ENCODE measurements at regions not wholly inside any gene's neighbourhood (a gene's known extent, or its start where the extent isn't known, plus 50 kb on each side); places are given as distances from the start of the nearest gene placed in this dataset.

DNA sequence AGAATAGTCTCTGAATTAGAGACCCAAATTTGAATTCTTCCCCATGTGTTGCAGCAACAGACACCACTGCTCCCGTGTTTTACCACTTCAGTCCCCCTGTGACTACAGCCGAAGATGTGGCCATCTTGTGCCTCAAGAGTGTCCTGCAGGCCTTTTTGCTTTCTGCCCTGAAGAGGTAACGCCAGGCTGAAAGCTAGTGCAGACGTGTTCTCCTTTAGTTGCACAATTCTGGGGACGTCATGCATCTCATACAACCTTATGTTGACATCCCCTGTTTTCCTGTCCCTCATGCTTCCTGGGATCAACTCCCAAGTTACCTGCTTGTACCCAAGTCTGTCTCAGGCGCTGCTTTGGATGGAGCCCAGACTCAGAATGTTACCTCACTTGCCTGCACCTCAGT, 69.1 kb upstream of the SLC22A23 start:
- no peak for TF ChIP-seq POLR2AphosphoS5 (IDR thresholded peaks at IDR 0.05)
- TF ChIP-seq, protein P1, sequence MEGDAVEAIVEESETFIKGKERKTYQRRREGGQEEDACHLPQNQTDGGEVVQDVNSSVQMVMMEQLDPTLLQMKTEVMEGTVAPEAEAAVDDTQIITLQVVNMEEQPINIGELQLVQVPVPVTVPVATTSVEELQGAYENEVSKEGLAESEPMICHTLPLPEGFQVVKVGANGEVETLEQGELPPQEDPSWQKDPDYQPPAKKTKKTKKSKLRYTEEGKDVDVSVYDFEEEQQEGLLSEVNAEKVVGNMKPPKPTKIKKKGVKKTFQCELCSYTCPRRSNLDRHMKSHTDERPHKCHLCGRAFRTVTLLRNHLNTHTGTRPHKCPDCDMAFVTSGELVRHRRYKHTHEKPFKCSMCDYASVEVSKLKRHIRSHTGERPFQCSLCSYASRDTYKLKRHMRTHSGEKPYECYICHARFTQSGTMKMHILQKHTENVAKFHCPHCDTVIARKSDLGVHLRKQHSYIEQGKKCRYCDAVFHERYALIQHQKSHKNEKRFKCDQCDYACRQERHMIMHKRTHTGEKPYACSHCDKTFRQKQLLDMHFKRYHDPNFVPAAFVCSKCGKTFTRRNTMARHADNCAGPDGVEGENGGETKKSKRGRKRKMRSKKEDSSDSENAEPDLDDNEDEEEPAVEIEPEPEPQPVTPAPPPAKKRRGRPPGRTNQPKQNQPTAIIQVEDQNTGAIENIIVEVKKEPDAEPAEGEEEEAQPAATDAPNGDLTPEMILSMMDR (IDR thresholded peaks at IDR 0.05) = no peak

Data from prostate gland (tissue), 2 donors.